Mesenchymal stem cell (in vitro differentiated cells and primary cell): ENCODE measurements at regions not wholly inside any gene's neighbourhood (a gene's known extent, or its start where the extent isn't known, plus 50 kb on each side); places are given as distances from the start of the nearest gene placed in this dataset.

Experiments
- DNase-seq: peaks from one replicate; pipeline ENCODE4 v3.0.0-alpha.2; 2013
- H2AFZ ChIP-seq: one replicate; pipeline ENCODE4 v1.6.1; 2013; ENCODE audit warnings: low read depth, mild to moderate bottlenecking, control low read depth, inconsistent platforms, low read length, moderate library complexity
- H2AK5ac ChIP-seq: 2 replicates; pipeline ENCODE4 v1.6.1; 2013; ENCODE audit warnings: low read length, moderate library complexity, mild to moderate bottlenecking, inconsistent platforms; ENCODE audit not compliant: severe bottlenecking
- H2BK120ac ChIP-seq: one replicate; pipeline ENCODE4 v1.6.1; 2013; ENCODE audit warnings: low read depth, mild to moderate bottlenecking, inconsistent platforms, low read length, moderate library complexity
- H2BK12ac ChIP-seq, 2 experiments: one replicate each; pipeline ENCODE4 v1.6.1; 2013; ENCODE audit warnings: inconsistent platforms in 2 of 2, low read length in 2 of 2, mild to moderate bottlenecking in 2 of 2, moderate library complexity in 2 of 2, control low read depth in 1 of 2
- H2BK15ac ChIP-seq: one replicate; pipeline ENCODE4 v1.6.1; 2013; ENCODE audit warnings: mild to moderate bottlenecking, low read depth, inconsistent platforms; ENCODE audit not compliant: poor library complexity, severe bottlenecking
- H2BK5ac ChIP-seq: 2 replicates; pipeline ENCODE4 v1.6.1; 2013; ENCODE audit warnings: low read depth, mild to moderate bottlenecking, low read length, control low read depth, inconsistent platforms; ENCODE audit not compliant: poor library complexity, severe bottlenecking
- H3K14ac ChIP-seq, 2 experiments: one replicate each; pipeline ENCODE4 v1.6.1; 2013; ENCODE audit warnings: inconsistent platforms in 2 of 2, low read length in 2 of 2, control low read depth in 1 of 2, mild to moderate bottlenecking in 1 of 2, moderate library complexity in 1 of 2
- H3K18ac ChIP-seq, 2 experiments: one replicate each; pipeline ENCODE4 v1.6.1; 2013; ENCODE audit warnings: inconsistent platforms in 2 of 2, low read length in 2 of 2, control low read depth in 1 of 2, low read depth in 1 of 2, mild to moderate bottlenecking in 1 of 2
- H3K23ac ChIP-seq, 2 experiments: one replicate each; pipeline ENCODE4 v1.6.1; 2013; ENCODE audit warnings: inconsistent platforms in 2 of 2, low read length in 2 of 2, mild to moderate bottlenecking in 2 of 2, moderate library complexity in 2 of 2, control low read depth in 1 of 2
- H3K27ac ChIP-seq: 2 replicates; pipeline ENCODE4 v1.5.1; 2013; ENCODE audit warnings: mild to moderate bottlenecking, moderate library complexity, low read length, control low read depth, inconsistent platforms; ENCODE audit not compliant: poor library complexity, severe bottlenecking
- H3K27me3 ChIP-seq, 2 experiments: 2 replicates each; pipeline versions ENCODE4 v1.6.1 to v1.7.0; 2013; ENCODE audit warnings: low read length in 2 of 2, mild to moderate bottlenecking in 2 of 2, moderate library complexity in 2 of 2, control low read depth in 1 of 2, inconsistent platforms in 1 of 2; ENCODE audit not compliant: control insufficient read depth in 1 of 2, insufficient read depth in 1 of 2
- H3K36me3 ChIP-seq, 2 experiments: 2 replicates each; pipeline versions ENCODE4 v1.6.1 to v1.7.0; 2013; ENCODE audit warnings: low read length in 2 of 2, control low read depth in 1 of 2, inconsistent platforms in 1 of 2, low read depth in 1 of 2, mild to moderate bottlenecking in 1 of 2; ENCODE audit not compliant: insufficient read depth in 2 of 2, control insufficient read depth in 1 of 2
- H3K4ac ChIP-seq, 2 experiments: one replicate each; pipeline ENCODE4 v1.6.1; 2013; ENCODE audit warnings: inconsistent platforms in 2 of 2, low read length in 2 of 2, mild to moderate bottlenecking in 2 of 2, moderate library complexity in 2 of 2, control low read depth in 1 of 2, low read depth in 1 of 2
- H3K4me1 ChIP-seq: 2 replicates; pipeline ENCODE4 v1.6.1; 2013; ENCODE audit warnings: low read depth, low read length, control low read depth; ENCODE audit not compliant: control insufficient read depth, insufficient read depth
- H3K4me2 ChIP-seq: 2 replicates; pipeline ENCODE4 v1.6.1; 2013; ENCODE audit warnings: low read length, mild to moderate bottlenecking, inconsistent platforms; ENCODE audit not compliant: poor library complexity, severe bottlenecking
- H3K4me3 ChIP-seq, 2 experiments: 2 replicates each; pipeline versions ENCODE4 v1.5.1 to v1.7.0; 2013; ENCODE audit warnings: low read length in 2 of 2, mild to moderate bottlenecking in 2 of 2, control low read depth in 1 of 2, low read depth in 1 of 2; ENCODE audit not compliant: insufficient read depth in 1 of 2
- H3K79me1 ChIP-seq: replicated peaks from 2 replicates; pipeline ENCODE4 v1.6.1; 2013; ENCODE audit warnings: mild to moderate bottlenecking, control low read depth, low read length, inconsistent platforms; ENCODE audit not compliant: poor library complexity, severe bottlenecking
- H3K9ac ChIP-seq: 2 replicates; pipeline ENCODE4 v1.7.0; 2013; ENCODE audit warnings: mild to moderate bottlenecking, low read length, moderate library complexity
- H3K9me3 ChIP-seq: 2 replicates; pipeline ENCODE4 v1.7.0; 2013; ENCODE audit warnings: mild to moderate bottlenecking, low read length; ENCODE audit not compliant: control insufficient read depth
- H4K8ac ChIP-seq: one replicate; pipeline ENCODE4 v1.6.1; 2013; ENCODE audit warnings: inconsistent platforms, mild to moderate bottlenecking, low read length, moderate library complexity
- H4K91ac ChIP-seq: one replicate; pipeline ENCODE4 v1.6.1; 2013; ENCODE audit warnings: mild to moderate bottlenecking, low read length, inconsistent platforms
- WGBS: methylation state at CpG from one replicate; pipeline ENCODE4 v1.1.7; 2013; ENCODE audit warnings: mixed read lengths; 5-methylcytosine and 5-hydroxymethylcytosine counted together

DNA sequence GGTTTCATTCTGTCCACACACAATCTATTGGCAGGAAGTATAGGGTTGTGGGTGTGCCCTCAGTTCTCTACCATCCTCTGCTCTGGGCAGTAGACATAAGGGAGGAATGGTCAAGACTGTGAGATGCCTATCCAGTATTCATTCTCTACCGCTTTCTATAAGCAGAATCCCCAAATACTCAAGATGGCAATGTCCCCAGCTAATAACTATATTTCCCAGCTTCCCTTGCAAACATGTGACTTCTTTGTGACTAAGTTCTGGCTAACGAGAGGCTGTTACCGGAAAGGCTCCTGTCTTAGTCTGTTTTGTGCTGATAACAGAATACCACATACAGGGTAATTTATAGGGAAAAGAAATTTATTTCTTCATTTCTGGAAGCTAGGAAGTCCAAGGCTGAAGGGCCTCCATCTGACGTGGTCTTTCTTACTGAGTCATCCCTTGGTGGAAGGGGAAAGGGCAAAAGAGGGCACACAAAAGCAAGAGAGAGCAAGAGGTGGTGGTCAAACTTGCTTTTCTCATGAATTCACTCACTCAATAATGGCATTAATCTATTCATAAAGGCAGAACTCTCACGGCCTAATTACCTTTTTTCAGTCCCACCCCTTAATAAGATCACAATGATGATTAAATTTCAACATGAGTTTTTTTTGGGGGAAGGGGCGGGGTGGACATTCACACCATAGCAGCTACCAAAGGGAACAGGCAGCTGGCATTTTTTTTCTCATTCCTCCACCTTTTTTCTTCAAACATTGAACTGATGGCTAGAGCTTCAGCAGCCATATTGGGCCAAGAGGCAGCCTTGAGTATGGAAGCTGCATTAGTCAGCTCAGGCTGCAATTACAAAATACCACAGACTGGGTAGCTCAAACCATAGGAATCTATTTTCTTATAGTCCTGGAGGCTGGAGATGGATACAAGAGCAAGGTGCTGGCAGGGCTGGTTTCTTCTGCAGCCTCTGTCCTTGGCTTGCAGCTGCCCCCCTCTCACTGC is 109.7 kb upstream of the OR9Q1 start:
- WGBS = 61% methylated on average over 3 of the region's 6 CpGs
- H3K4me2 ChIP-seq = no peak overlapping the region
- H4K91ac ChIP-seq = no peak overlapping the region
- H3K4me3 ChIP-seq = no peak overlapping the region
- no peaks in the 10 kb centered on the region for H3K27me3 ChIP-seq
- no peak overlapping the region for H2AFZ ChIP-seq
- no peaks in the 10 kb centered on the region for H3K79me1 ChIP-seq
- H3K9ac ChIP-seq = no peak overlapping the region
- no peaks in the 10 kb centered on the region for H3K4me1 ChIP-seq
- no peak for DNase-seq
- H3K27ac ChIP-seq = no peak overlapping the region
- no peak overlapping the region for H4K8ac ChIP-seq
- no peak overlapping the region for H2BK12ac ChIP-seq
- H2BK120ac ChIP-seq = no peak overlapping the region
- no peak overlapping the region for H2AK5ac ChIP-seq
- no peak overlapping the region for H3K4ac ChIP-seq
- no peak overlapping the region for H2BK5ac ChIP-seq
- no peak overlapping the region for H3K14ac ChIP-seq
- H3K23ac ChIP-seq = no peak overlapping the region
- no peak overlapping the region for H2BK15ac ChIP-seq
- H3K36me3 ChIP-seq = no peaks in the 10 kb centered on the region
- peaks cover 6% of the 10 kb centered on the region for H3K9me3 ChIP-seq
- no peak overlapping the region for H3K18ac ChIP-seq

- Histone ChIP-seq H3K79me1 (no peaks in the 10 kb centered on the region), H2BK5ac (no peak overlapping the region), H3K4me3 (no peak overlapping the region), H3K27me3 (no peaks in the 10 kb centered on the region), H3K4ac (no peak overlapping the region), H3K9ac (no peak overlapping the region), H2AK5ac (no peak overlapping the region), H2AFZ (no peak overlapping the region), H3K18ac (no peak overlapping the region), H3K9me3 (peaks cover 6% of the 10 kb centered on the region), H2BK15ac (no peak overlapping the region), H4K8ac (no peak overlapping the region), H2BK12ac (no peak overlapping the region), H3K27ac (no peak overlapping the region), H3K14ac (no peak overlapping the region), H3K36me3 (no peaks in the 10 kb centered on the region), H2BK120ac (no peak overlapping the region), H4K91ac (no peak overlapping the region), H3K4me1 (no peaks in the 10 kb centered on the region), H3K23ac (no peak overlapping the region), H3K4me2 (no peak overlapping the region)
- 56% methylated on average over 5 of the region's 5 CpGs for whole genome bisulfite sequencing
- no peak for DNase-seq
These were observed 106.0 kb upstream of the OR9Q1 start for GRCh38 chr11:57917632-57918031.

DNA sequence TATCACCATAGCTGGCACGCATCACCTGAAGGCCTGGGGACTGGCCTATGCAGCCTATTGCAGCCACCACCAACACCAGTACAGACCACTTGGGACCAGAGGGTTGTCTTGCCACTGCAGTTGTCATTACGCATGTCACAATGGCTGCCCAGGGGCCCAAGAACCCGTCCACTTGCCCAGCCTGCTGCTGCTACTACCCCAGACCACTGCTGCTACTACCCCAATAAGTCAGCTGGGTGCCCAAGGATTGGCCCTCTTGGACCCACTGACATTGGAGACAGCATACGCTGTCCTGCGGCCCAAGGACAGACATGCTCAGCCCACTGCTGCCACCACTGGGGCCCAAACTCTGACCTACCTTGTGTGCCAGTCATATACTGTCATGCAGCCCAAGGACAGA is 102.7 kb upstream of the OR9Q1 start:
- H3K18ac ChIP-seq = no peak overlapping the region
- H3K9ac ChIP-seq = no peak overlapping the region
- H2AFZ ChIP-seq = no peak overlapping the region
- H2BK120ac ChIP-seq = no peak overlapping the region
- no peak overlapping the region for H4K8ac ChIP-seq
- WGBS = 81% methylated on average over 5 of the region's 5 CpGs
- no peak overlapping the region for H2AK5ac ChIP-seq
- H2BK12ac ChIP-seq = no peak overlapping the region
- no peak overlapping the region for H4K91ac ChIP-seq
- H2BK15ac ChIP-seq = no peak overlapping the region
- no peak overlapping the region for H3K23ac ChIP-seq
- no peak overlapping the region for H2BK5ac ChIP-seq
- no peak overlapping the region for H3K4me2 ChIP-seq
- H3K36me3 ChIP-seq = no peaks in the 10 kb centered on the region
- H3K4me1 ChIP-seq = no peaks in the 10 kb centered on the region
- H3K9me3 ChIP-seq = no peaks in the 10 kb centered on the region
- no peak overlapping the region for H3K14ac ChIP-seq
- no peak overlapping the region for H3K27ac ChIP-seq
- H3K79me1 ChIP-seq = no peaks in the 10 kb centered on the region
- DNase-seq = no peak
- H3K4me3 ChIP-seq = no peak overlapping the region
- no peaks in the 10 kb centered on the region for H3K27me3 ChIP-seq
- no peak overlapping the region for H3K4ac ChIP-seq

- no peak overlapping the region for H3K14ac ChIP-seq
- DNase-seq = no peak
- no peak overlapping the region for H2BK120ac ChIP-seq
- no peak overlapping the region for H2AFZ ChIP-seq
- H3K9me3 ChIP-seq = no peaks in the 10 kb centered on the region
- H3K79me1 ChIP-seq = no peaks in the 10 kb centered on the region
- WGBS = 75% methylated on average over 2 of the region's 2 CpGs
- H3K18ac ChIP-seq = no peak overlapping the region
- no peak overlapping the region for H3K4me3 ChIP-seq
- no peaks in the 10 kb centered on the region for H3K4me1 ChIP-seq
- no peak overlapping the region for H3K9ac ChIP-seq
- H2BK12ac ChIP-seq = no peak overlapping the region
- no peak overlapping the region for H4K8ac ChIP-seq
- no peak overlapping the region for H2BK5ac ChIP-seq
- no peak overlapping the region for H3K4me2 ChIP-seq
- H3K27me3 ChIP-seq = peaks cover 0 to 5% of the 10 kb centered on the region in 2 experiments
- H2AK5ac ChIP-seq = no peak overlapping the region
- no peak overlapping the region for H3K27ac ChIP-seq
- H3K23ac ChIP-seq = no peak overlapping the region
- H2BK15ac ChIP-seq = no peak overlapping the region
- H3K4ac ChIP-seq = no peak overlapping the region
- H4K91ac ChIP-seq = no peak overlapping the region
- H3K36me3 ChIP-seq = no peaks in the 10 kb centered on the region
These were observed 91.6 kb upstream of the OR9Q1 start for GRCh38 chr11:57932105-57932504.
